ENCODE measurements at regions not wholly inside any gene's neighbourhood (a gene's known extent, or its start where the extent isn't known, plus 50 kb on each side); places are given as distances from the start of the nearest gene placed in this dataset.

GRCh38 chr6:44537306-44538049, 150.0 kb downstream of the CDC5L start:
- no peak for DNase-seq (ENCODE audit: low spot score, unreplicated experiment)
- H3K9me3 Mint-ChIP-seq (ENCODE audit: low read depth): no peaks in the 10 kb centered on the region
- no peak overlapping the region for H3K4me3 Mint-ChIP-seq (ENCODE audit: low read depth)
- H3K4me1 Mint-ChIP-seq (ENCODE audit: low read depth): peaks cover 3% of the 10 kb centered on the region
- H3K27me3 Mint-ChIP-seq: peaks cover 11% of the 10 kb centered on the region
- no peak overlapping the region for H3K27ac Mint-ChIP-seq
- no peak for TF ChIP-seq CTCF (IDR thresholded peaks at IDR 0.05; ENCODE audit: unreplicated experiment)
- no peaks in the 10 kb centered on the region for H3K36me3 Mint-ChIP-seq (ENCODE audit: insufficient read depth)

GRCh38 chr6:44538131-44538806, 150.8 kb downstream of the CDC5L start:
- Mint-ChIP-seq H3K27me3 (peaks cover 15% of the 10 kb centered on the region), H3K27ac (no peak overlapping the region), H3K9me3 (ENCODE audit: low read depth) (no peaks in the 10 kb centered on the region), H3K36me3 (ENCODE audit: insufficient read depth) (no peaks in the 10 kb centered on the region), H3K4me3 (ENCODE audit: low read depth) (no peak overlapping the region), H3K4me1 (ENCODE audit: low read depth) (peaks cover 8% of the 10 kb centered on the region)
- TF ChIP-seq CTCF (IDR thresholded peaks at IDR 0.05; ENCODE audit: unreplicated experiment): no peak
- DNase-seq (ENCODE audit: low spot score, unreplicated experiment): no peak

GRCh38 chr6:44538807-44539201, 151.3 kb downstream of the CDC5L start:
- no peak for TF ChIP-seq CTCF (IDR thresholded peaks at IDR 0.05; ENCODE audit: unreplicated experiment)

GRCh38 chr6:44539701-44540355, 152.3 kb downstream of the CDC5L start:
- H3K27me3 Mint-ChIP-seq: peaks cover 15% of the 10 kb centered on the region
- no peaks in the 10 kb centered on the region for H3K9me3 Mint-ChIP-seq (ENCODE audit: low read depth)
- H3K4me3 Mint-ChIP-seq (ENCODE audit: low read depth): no peak overlapping the region
- no peak for TF ChIP-seq CTCF (IDR thresholded peaks at IDR 0.05; ENCODE audit: unreplicated experiment)
- peaks cover 8% of the 10 kb centered on the region for H3K4me1 Mint-ChIP-seq (ENCODE audit: low read depth)
- H3K27ac Mint-ChIP-seq: no peak overlapping the region
- DNase-seq (ENCODE audit: low spot score, unreplicated experiment): no peak
- H3K36me3 Mint-ChIP-seq (ENCODE audit: insufficient read depth): no peaks in the 10 kb centered on the region

More at GRCh38 chr6:44538807-44539201, 151.3 kb downstream of the CDC5L start:
- Mint-ChIP-seq H3K27ac (no peak overlapping the region), H3K4me3 (ENCODE audit: low read depth) (no peak overlapping the region), H3K9me3 (ENCODE audit: low read depth) (no peaks in the 10 kb centered on the region), H3K27me3 (peaks cover 15% of the 10 kb centered on the region), H3K4me1 (ENCODE audit: low read depth) (peaks cover 8% of the 10 kb centered on the region), H3K36me3 (ENCODE audit: insufficient read depth) (no peaks in the 10 kb centered on the region)
- no peak for DNase-seq (ENCODE audit: low spot score, unreplicated experiment)

- Mint-ChIP-seq H3K36me3 (ENCODE audit: insufficient read depth) (no peaks in the 10 kb centered on the region), H3K27me3 (peaks cover 18% of the 10 kb centered on the region), H3K4me3 (ENCODE audit: low read depth) (no peak overlapping the region), H3K9me3 (ENCODE audit: low read depth) (no peaks in the 10 kb centered on the region), H3K27ac (no peak overlapping the region), H3K4me1 (ENCODE audit: low read depth) (peaks cover 8% of the 10 kb centered on the region)
- no peak for DNase-seq (ENCODE audit: low spot score, unreplicated experiment)
- TF ChIP-seq CTCF (IDR thresholded peaks at IDR 0.05; ENCODE audit: unreplicated experiment): no peak
Observed at GRCh38 chr6:44540881-44541280, 153.4 kb downstream of the CDC5L start.
